SK-N-SH (cell line): ENCODE measurements at regions not wholly inside any gene's neighbourhood (a gene's known extent, or its start where the extent isn't known, plus 50 kb on each side); places are given as distances from the start of the nearest gene placed in this dataset.

ENCODE experiments used
- CTCF ChIA-PET: fragments of 300-600, 350-600 bp; formaldehyde crosslinking; extraction: SDS; loops from one replicate; lab custom pipeline; 2021; lab: Yijun Ruan, JAX
- POLR2A ChIA-PET: fragments of 350-600 bp; sonication (Branson Sonifier 250); formaldehyde crosslinking; extraction: SDS; loops from one replicate; lab custom pipeline; 2020; ENCODE audit warnings: antibody characterized with exemption, inconsistent platforms; lab: Yijun Ruan, JAX
- DNase-seq: peaks from one replicate; pipeline ENCODE4 v3.0.0; 2012
- H2AFZ ChIP-seq: fragments of 200-600 bp; sonication (generic); 2 replicates; pipeline ENCODE4 v1.8.1; 2016; ENCODE audit warnings: antibody characterized with exemption, mild to moderate bottlenecking, low read depth
- H3F3A ChIP-seq: fragments of 200-600 bp; sonication (generic); replicated peaks from 2 replicates; pipeline ENCODE3; 2016; ENCODE audit warnings: antibody characterized with exemption, mild to moderate bottlenecking; ENCODE audit not compliant: insufficient read depth
- H3K27ac ChIP-seq, 2 experiments: fragments of 200-500 bp in 1 of 2; fragments of 200-600 bp in 1 of 2; sonication (Bioruptor generic) in 1 of 2; sonication (generic), shearing (Covaris generic) in 1 of 2; 2 replicates each; pipeline versions ENCODE4 v1.5.1 to v1.6.1; 2014 to 2016; ENCODE audit warnings: low read depth in 2 of 2, inconsistent platforms in 1 of 2, low read length in 1 of 2, mild to moderate bottlenecking in 1 of 2, mixed read lengths in 1 of 2
- H3K27me3 ChIP-seq: fragments of 200-600 bp; sonication (generic), shearing (Covaris generic); 2 replicates; pipeline ENCODE4 v1.6.1; 2016; ENCODE audit warnings: mixed run types; ENCODE audit not compliant: insufficient read depth
- H3K36me3 ChIP-seq, 2 experiments: fragments of 200-500 bp in 1 of 2; fragments of 200-600 bp in 1 of 2; sonication (Bioruptor generic) in 1 of 2; sonication (generic) in 1 of 2; replicated peaks in 1 of 2; 2 replicates each; pipeline versions ENCODE3 to v1.5.1; 2014 to 2016; ENCODE audit warnings: low read length in 1 of 2, mild to moderate bottlenecking in 1 of 2; ENCODE audit not compliant: insufficient read depth in 2 of 2, control insufficient read depth in 1 of 2
- H3K4me1 ChIP-seq, 2 experiments: fragments of 200-500 bp in 1 of 2; fragments of 200-600 bp in 1 of 2; sonication (Bioruptor generic) in 1 of 2; sonication (generic), shearing (Covaris generic) in 1 of 2; 2 replicates each; pipeline versions ENCODE4 v1.5.1 to v1.6.1; 2014 to 2016; ENCODE audit warnings: low read depth in 1 of 2, low read length in 1 of 2, mixed run types in 1 of 2; ENCODE audit not compliant: insufficient read depth in 2 of 2, control insufficient read depth in 1 of 2
- H3K4me2 ChIP-seq: fragments of 200-600 bp; sonication (generic), shearing (Covaris generic); 2 replicates; pipeline ENCODE4 v1.6.1; 2017; ENCODE audit warnings: mixed run types
- H3K4me3 ChIP-seq, 2 experiments: fragments of 200-500 bp in 1 of 2; fragments of 200-600 bp in 1 of 2; sonication (Bioruptor generic) in 1 of 2; sonication (generic), shearing (Covaris generic) in 1 of 2; 2 replicates each; pipeline versions ENCODE4 v1.5.1 to v1.8.1; 2014 to 2016; ENCODE audit warnings: low read depth in 2 of 2, inconsistent platforms in 1 of 2, low read length in 1 of 2, mild to moderate bottlenecking in 1 of 2, mixed read lengths in 1 of 2, moderate library complexity in 1 of 2
- H3K79me2 ChIP-seq: fragments of 200-600 bp; sonication (generic); 2 replicates; pipeline ENCODE4 v1.8.1; 2017; ENCODE audit warnings: mild to moderate bottlenecking; ENCODE audit not compliant: insufficient read depth
- H3K9ac ChIP-seq: fragments of 200-600 bp; sonication (generic); 2 replicates; pipeline ENCODE4 v1.6.1; 2017; ENCODE audit warnings: mixed run types
- H3K9me2 ChIP-seq: fragments of 200-600 bp; sonication (generic); 2 replicates; pipeline ENCODE4 v1.6.1; 2017; ENCODE audit warnings: mixed run types
- H3K9me3 ChIP-seq: fragments of 200-600 bp; sonication (generic); 2 replicates; pipeline ENCODE4 v1.6.1; 2017; ENCODE audit warnings: mixed run types, mild to moderate bottlenecking, moderate library complexity
- H4K20me1 ChIP-seq: fragments of 200-600 bp; sonication (generic); 2 replicates; pipeline ENCODE4 v1.6.1; 2017; ENCODE audit warnings: mild to moderate bottlenecking, mixed run types; ENCODE audit not compliant: insufficient read depth
- CTCF ChIP-seq: fragments of 200-600 bp; sonication (generic); IDR thresholded peaks from 2 replicates; pipeline ENCODE4 v1.6.1; 2017; ENCODE audit warnings: antibody characterized with exemption, mild to moderate bottlenecking, moderate library complexity
- EP300 ChIP-seq, 2 experiments: IDR thresholded peaks; 2 replicates each; pipeline versions ENCODE4 v1.4.0 to v1.6.1; 2012; ENCODE audit warnings: borderline replicate concordance in 1 of 2, low read depth in 1 of 2, low read length in 1 of 2
- EZH2phosphoT487 ChIP-seq: fragments of 200-600 bp; sonication (generic); IDR thresholded peaks from 2 replicates; pipeline ENCODE4 v1.6.1; 2017; ENCODE audit warnings: low read depth, mixed run types, mild to moderate bottlenecking, antibody characterized with exemption, moderate library complexity, borderline replicate concordance
- FOSL2 ChIP-seq: IDR thresholded peaks from 2 replicates; pipeline ENCODE4 v1.4.0; 2012; ENCODE audit warnings: low read depth, mild to moderate bottlenecking, moderate library complexity, borderline replicate concordance
- FOXJ3 ChIP-seq: sonication (generic); formaldehyde crosslinking; IDR thresholded peaks from 2 replicates; pipeline ENCODE4 v1.5.1; 2020; ENCODE audit warnings: mild to moderate bottlenecking, missing genetic modification reagents
- FOXM1 ChIP-seq: IDR thresholded peaks from 2 replicates; pipeline ENCODE4 v1.4.0; 2012; ENCODE audit warnings: low read depth, mild to moderate bottlenecking
- GATA2 ChIP-seq: sonication (generic); formaldehyde crosslinking; IDR thresholded peaks from 2 replicates; pipeline ENCODE4 v1.5.0; 2020; ENCODE audit warnings: mild to moderate bottlenecking, missing genetic modification reagents
- MEF2A ChIP-seq: IDR thresholded peaks from 2 replicates; pipeline ENCODE4 v1.4.0; 2012; ENCODE audit warnings: low read depth, borderline replicate concordance
- MXI1 ChIP-seq: IDR thresholded peaks from 2 replicates; pipeline ENCODE4 v1.6.1; 2012; ENCODE audit warnings: mild to moderate bottlenecking, low read depth, low read length, improper control_type of control experiment
- PBX3 ChIP-seq: IDR thresholded peaks from 2 replicates; pipeline ENCODE4; 2012
- REST ChIP-seq: IDR thresholded peaks from 2 replicates; pipeline ENCODE4 v1.6.1; 2012; ENCODE audit warnings: mild to moderate bottlenecking, low read depth, low read length, moderate library complexity
- SIN3A ChIP-seq: IDR thresholded peaks from 2 replicates; pipeline ENCODE4 v1.6.1; 2012; ENCODE audit warnings: low read depth, mild to moderate bottlenecking, low read length, moderate library complexity, borderline replicate concordance
- TCF12 ChIP-seq: IDR thresholded peaks from 2 replicates; pipeline ENCODE4 v1.4.0; 2012
- USF1 ChIP-seq: IDR thresholded peaks from 2 replicates; pipeline ENCODE4 v1.4.0; 2012; ENCODE audit warnings: low read depth, borderline replicate concordance
- USF2 ChIP-seq: fragments of 150-350 bp; IDR thresholded peaks from 2 replicates; pipeline ENCODE4 v1.6.1; 2017; ENCODE audit warnings: antibody characterized with exemption, low read length, low read depth, borderline replicate concordance
- YY1 ChIP-seq: IDR thresholded peaks from 2 replicates; pipeline ENCODE4 v1.4.0; 2012; ENCODE audit warnings: low read depth, mild to moderate bottlenecking
- ZBTB33 ChIP-seq: IDR thresholded peaks from 2 replicates; pipeline ENCODE4 v1.4.0; 2012; ENCODE audit warnings: low read depth, borderline replicate concordance
- WGBS: methylation state at CpG from one replicate; pipeline ENCODE4 v1.1.6; 2017; ENCODE audit warnings: low lambda C conversion rate; 5-methylcytosine and 5-hydroxymethylcytosine counted together

- Histone ChIP-seq H3K36me3 (no peaks in the 10 kb centered on the region), H3K4me1 (no peaks in the 10 kb centered on the region), H3F3A (no peaks in the 10 kb centered on the region), H3K27me3 (no peaks in the 10 kb centered on the region), H3K4me3 (no peak overlapping the region)
- WGBS, result 15% methylated on average over 7 of the region's 7 CpGs
- ChIA-PET CTCF (interaction anchor here (0.8 kb wide), 1 partner anchor 11 kb away, joined by 3 read pairs; no protein-coding TSS in a partner anchor), POLR2A (no interaction called here)
- TF ChIP-seq ZBTB33 (no peak), FOXJ3 (CRISPR knock-in tag) (no peak), USF1 (no peak), TCF12 (no peak), FOSL2 (no peak), GATA2 (CRISPR knock-in tag) (no peak), USF2 (no peak), EZH2phosphoT487 (no peak), YY1 (no peak), EP300 (IDR thresholded peaks at IDR 0.05; ENCODE audit: borderline replicate concordance in 1 of 2, low read depth in 1 of 2, low read length in 1 of 2) (no peak), CTCF (no peak), SIN3A (no peak), FOXM1 (no peak), REST (no peak), MEF2A (no peak), PBX3 (no peak), MXI1 (no peak)
- TF ChIP-seq, all 33 proteins: peak for 0
- Histone ChIP-seq H2AFZ (no peak overlapping the region), H3K9ac (no peak overlapping the region), H3K27ac (no peak overlapping the region), H3K4me2 (no peak overlapping the region), H4K20me1 (no peaks in the 10 kb centered on the region), H3K9me3 (no peaks in the 10 kb centered on the region), H3K9me2 (no peaks in the 10 kb centered on the region), H3K79me2 (no peaks in the 10 kb centered on the region)
- DNase-seq, result no peak
Measured at GRCh38 chr5:113935453-113935852, 422.0 kb downstream of the YTHDC2 start.
